ENCODE measurements at regions not wholly inside any gene's neighbourhood (a gene's known extent, or its start where the extent isn't known, plus 50 kb on each side); places are given as distances from the start of the nearest gene placed in this dataset.

DNA sequence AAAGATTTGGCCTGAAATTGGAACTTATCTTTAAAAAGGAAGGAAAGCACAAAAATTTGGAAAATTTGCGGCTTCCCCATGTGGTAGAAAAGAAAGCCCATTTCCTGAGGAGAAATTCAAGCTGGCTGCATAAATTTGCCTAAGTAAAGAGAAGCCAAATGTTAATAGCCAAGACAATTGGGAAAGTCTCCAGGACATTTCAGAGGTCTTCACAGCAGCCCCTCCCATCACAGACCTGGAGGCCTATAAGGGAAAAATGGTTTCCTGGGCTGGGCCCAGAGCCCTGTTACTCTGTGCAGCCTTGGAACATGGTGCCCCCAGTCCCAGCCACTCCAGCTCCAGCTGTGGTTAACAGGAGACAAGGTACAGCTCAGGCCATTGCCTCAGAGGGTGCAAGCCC is 736.5 kb downstream of the HACE1 start:
- no peak for TF ChIP-seq NFIC (IDR thresholded peaks at IDR 0.05)
- TF ChIP-seq YY1 (IDR thresholded peaks at IDR 0.05; ENCODE audit: low read depth): no peak
- no peak for TF ChIP-seq FOXM1 (IDR thresholded peaks at IDR 0.05; ENCODE audit: borderline replicate concordance, low read depth)
- TF ChIP-seq, protein P1, sequence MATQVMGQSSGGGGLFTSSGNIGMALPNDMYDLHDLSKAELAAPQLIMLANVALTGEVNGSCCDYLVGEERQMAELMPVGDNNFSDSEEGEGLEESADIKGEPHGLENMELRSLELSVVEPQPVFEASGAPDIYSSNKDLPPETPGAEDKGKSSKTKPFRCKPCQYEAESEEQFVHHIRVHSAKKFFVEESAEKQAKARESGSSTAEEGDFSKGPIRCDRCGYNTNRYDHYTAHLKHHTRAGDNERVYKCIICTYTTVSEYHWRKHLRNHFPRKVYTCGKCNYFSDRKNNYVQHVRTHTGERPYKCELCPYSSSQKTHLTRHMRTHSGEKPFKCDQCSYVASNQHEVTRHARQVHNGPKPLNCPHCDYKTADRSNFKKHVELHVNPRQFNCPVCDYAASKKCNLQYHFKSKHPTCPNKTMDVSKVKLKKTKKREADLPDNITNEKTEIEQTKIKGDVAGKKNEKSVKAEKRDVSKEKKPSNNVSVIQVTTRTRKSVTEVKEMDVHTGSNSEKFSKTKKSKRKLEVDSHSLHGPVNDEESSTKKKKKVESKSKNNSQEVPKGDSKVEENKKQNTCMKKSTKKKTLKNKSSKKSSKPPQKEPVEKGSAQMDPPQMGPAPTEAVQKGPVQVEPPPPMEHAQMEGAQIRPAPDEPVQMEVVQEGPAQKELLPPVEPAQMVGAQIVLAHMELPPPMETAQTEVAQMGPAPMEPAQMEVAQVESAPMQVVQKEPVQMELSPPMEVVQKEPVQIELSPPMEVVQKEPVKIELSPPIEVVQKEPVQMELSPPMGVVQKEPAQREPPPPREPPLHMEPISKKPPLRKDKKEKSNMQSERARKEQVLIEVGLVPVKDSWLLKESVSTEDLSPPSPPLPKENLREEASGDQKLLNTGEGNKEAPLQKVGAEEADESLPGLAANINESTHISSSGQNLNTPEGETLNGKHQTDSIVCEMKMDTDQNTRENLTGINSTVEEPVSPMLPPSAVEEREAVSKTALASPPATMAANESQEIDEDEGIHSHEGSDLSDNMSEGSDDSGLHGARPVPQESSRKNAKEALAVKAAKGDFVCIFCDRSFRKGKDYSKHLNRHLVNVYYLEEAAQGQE (IDR thresholded peaks at IDR 0.05; ENCODE audit: low read depth): no peak
- TF ChIP-seq CREB1 (IDR thresholded peaks at IDR 0.05; ENCODE audit: low read depth): no peak
- TF ChIP-seq RAD21 (IDR thresholded peaks at IDR 0.05; ENCODE audit: low read depth): no peak
- TF ChIP-seq, protein P2, sequence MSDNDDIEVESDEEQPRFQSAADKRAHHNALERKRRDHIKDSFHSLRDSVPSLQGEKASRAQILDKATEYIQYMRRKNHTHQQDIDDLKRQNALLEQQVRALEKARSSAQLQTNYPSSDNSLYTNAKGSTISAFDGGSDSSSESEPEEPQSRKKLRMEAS (IDR thresholded peaks at IDR 0.05): no peak
- TF ChIP-seq CEBPB (IDR thresholded peaks at IDR 0.05): no peak
- TF ChIP-seq ZBTB7A (IDR thresholded peaks at IDR 0.05; ENCODE audit: low read depth): no peak
- TF ChIP-seq EP300 (IDR thresholded peaks at IDR 0.05; ENCODE audit: borderline replicate concordance): no peak
- no peak for TF ChIP-seq EGR1 (IDR thresholded peaks at IDR 0.05)
- no peak for TF ChIP-seq USF1 (IDR thresholded peaks at IDR 0.05)

Data from Ishikawa (cell line).